ENCODE measurements at regions not wholly inside any gene's neighbourhood (a gene's known extent, or its start where the extent isn't known, plus 50 kb on each side); places are given as distances from the start of the nearest gene placed in this dataset.
"Not testable (repeated sequence)": the region's sequence is repeated elsewhere in the genome, so short reads cannot be mapped to it uniquely, and the experiment has no call there.

- DNase-seq = not testable (repeated sequence)
These were observed 88.8 kb upstream of the MYLIP start for GRCh38 chr6:16039892-16040627.

- DNase-seq = no peak
These were observed 89.9 kb upstream of the MYLIP start for GRCh38 chr6:16038938-16039337.

GRCh38 chr6:16035488-16036080, 93.3 kb upstream of the MYLIP start:
- DNase-seq = no peak

- no peak for DNase-seq
These were observed 95.7 kb upstream of the MYLIP start for GRCh38 chr6:16033214-16033613.

- DNase-seq = no peak
These were observed 97.5 kb upstream of the MYLIP start for GRCh38 chr6:16031278-16031981.

- DNase-seq = no peak
These were observed 99.9 kb upstream of the MYLIP start for GRCh38 chr6:16028966-16029365.

GRCh38 chr6:16020259-16020658, 108.6 kb upstream of the MYLIP start:
- no peak for DNase-seq

GRCh38 chr6:16019462-16019861, 109.4 kb upstream of the MYLIP start:
- DNase-seq = no peak

GRCh38 chr6:16018626-16019025, 110.3 kb upstream of the MYLIP start:
- DNase-seq = no peak

GRCh38 chr6:16014325-16014724, 114.6 kb upstream of the MYLIP start:
- not testable (repeated sequence) for DNase-seq

GRCh38 chr6:16007146-16007545, 121.7 kb upstream of the MYLIP start:
- no peak for DNase-seq

GRCh38 chr6:16006681-16007080, 122.2 kb upstream of the MYLIP start:
- DNase-seq = no peak

- DNase-seq = no peak
These were observed 123.8 kb upstream of the MYLIP start for GRCh38 chr6:16004934-16005679.

GRCh38 chr6:16003197-16003491, 125.7 kb upstream of the MYLIP start:
- DNase-seq = no peak

- DNase-seq = no peak
These were observed 126.3 kb upstream of the MYLIP start for GRCh38 chr6:16002332-16003196.

- no peak for DNase-seq
These were observed 127.7 kb upstream of the MYLIP start for GRCh38 chr6:16001158-16001557.

GRCh38 chr6:15999201-15999600, 129.7 kb upstream of the MYLIP start:
- no peak for DNase-seq

GRCh38 chr6:15997586-15998388, 131.1 kb upstream of the MYLIP start:
- no peak for DNase-seq

GRCh38 chr6:15996030-15996429, 132.9 kb upstream of the MYLIP start:
- no peak for DNase-seq

- DNase-seq = no peak
These were observed 133.4 kb upstream of the MYLIP start for GRCh38 chr6:15995493-15995892.

GRCh38 chr6:15994814-15995459, 133.9 kb upstream of the MYLIP start:
- DNase-seq = no peak
